ENCODE measurements at regions not wholly inside any gene's neighbourhood (a gene's known extent, or its start where the extent isn't known, plus 50 kb on each side); places are given as distances from the start of the nearest gene placed in this dataset.

DNA sequence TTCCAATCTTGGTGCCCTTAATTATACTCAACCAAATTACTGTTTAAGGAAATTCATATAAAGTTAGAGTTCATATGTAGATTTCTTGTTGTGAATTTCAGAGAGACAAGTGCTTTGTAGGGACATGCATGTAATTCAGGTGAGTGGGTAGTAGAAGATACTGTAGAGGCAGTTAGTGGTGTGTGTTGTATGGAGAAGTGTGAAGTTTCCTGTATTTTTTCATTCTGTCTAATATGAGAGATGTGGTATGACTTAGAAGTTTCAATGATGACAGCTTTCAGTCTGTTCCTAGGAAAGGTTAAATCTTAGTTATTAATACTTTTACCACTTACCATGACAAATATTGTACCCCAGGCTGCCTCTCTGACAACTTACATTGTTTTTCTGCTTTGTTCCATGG is 294.2 kb downstream of the TDRD3 start:
- TF ChIP-seq EP300 (IDR thresholded peaks at IDR 0.05; ENCODE audit: low read depth): no peak
- TF ChIP-seq, protein P1, sequence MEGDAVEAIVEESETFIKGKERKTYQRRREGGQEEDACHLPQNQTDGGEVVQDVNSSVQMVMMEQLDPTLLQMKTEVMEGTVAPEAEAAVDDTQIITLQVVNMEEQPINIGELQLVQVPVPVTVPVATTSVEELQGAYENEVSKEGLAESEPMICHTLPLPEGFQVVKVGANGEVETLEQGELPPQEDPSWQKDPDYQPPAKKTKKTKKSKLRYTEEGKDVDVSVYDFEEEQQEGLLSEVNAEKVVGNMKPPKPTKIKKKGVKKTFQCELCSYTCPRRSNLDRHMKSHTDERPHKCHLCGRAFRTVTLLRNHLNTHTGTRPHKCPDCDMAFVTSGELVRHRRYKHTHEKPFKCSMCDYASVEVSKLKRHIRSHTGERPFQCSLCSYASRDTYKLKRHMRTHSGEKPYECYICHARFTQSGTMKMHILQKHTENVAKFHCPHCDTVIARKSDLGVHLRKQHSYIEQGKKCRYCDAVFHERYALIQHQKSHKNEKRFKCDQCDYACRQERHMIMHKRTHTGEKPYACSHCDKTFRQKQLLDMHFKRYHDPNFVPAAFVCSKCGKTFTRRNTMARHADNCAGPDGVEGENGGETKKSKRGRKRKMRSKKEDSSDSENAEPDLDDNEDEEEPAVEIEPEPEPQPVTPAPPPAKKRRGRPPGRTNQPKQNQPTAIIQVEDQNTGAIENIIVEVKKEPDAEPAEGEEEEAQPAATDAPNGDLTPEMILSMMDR (IDR thresholded peaks at IDR 0.05): no peak

All from transverse colon (tissue), 3 donors.